Prostate gland (tissue), 2 donors: ENCODE measurements at regions not wholly inside any gene's neighbourhood (a gene's known extent, or its start where the extent isn't known, plus 50 kb on each side); places are given as distances from the start of the nearest gene placed in this dataset.

Experiments
- POLR2A ChIP-seq: fragments of 450-650 bp; IDR thresholded peaks from one replicate; pipeline ENCODE4 v1.6.1; 2016; ENCODE audit warnings: antibody characterized with exemption, mild to moderate bottlenecking
- TF ChIP-seq, protein P1 (sequence below), 4 experiments: fragments of 200-600 bp in 2 of 4; fragments of 450-650 bp in 2 of 4; sonication (generic) in 2 of 4; IDR thresholded peaks; 1 replicate in 3 of 4; 2 replicates in 1 of 4; pipeline ENCODE4 v1.5.1; 2016 to 2019; ENCODE audit warnings: antibody characterized with exemption in 4 of 4, mild to moderate bottlenecking in 2 of 4, moderate library complexity in 2 of 4

DNA sequence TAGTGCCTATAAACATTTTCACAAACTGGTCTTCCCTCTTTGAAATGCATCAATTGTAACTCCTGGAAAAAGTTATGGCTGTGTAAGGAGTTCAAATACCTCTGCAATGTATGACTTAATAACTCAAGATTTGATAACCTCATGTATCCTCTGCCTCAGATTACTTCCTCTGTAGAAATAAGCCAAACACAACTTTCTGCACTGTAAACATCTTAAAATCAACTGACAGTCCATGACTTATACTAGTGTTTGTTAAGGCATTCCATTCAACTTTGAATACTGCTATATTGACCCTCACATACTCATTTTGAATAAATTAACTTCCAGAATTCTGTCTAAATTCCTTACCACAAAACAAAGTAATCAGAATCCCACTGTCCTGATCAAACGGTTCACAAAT lies 256.2 kb upstream of the POU5F2 start:
- TF ChIP-seq, protein P1, sequence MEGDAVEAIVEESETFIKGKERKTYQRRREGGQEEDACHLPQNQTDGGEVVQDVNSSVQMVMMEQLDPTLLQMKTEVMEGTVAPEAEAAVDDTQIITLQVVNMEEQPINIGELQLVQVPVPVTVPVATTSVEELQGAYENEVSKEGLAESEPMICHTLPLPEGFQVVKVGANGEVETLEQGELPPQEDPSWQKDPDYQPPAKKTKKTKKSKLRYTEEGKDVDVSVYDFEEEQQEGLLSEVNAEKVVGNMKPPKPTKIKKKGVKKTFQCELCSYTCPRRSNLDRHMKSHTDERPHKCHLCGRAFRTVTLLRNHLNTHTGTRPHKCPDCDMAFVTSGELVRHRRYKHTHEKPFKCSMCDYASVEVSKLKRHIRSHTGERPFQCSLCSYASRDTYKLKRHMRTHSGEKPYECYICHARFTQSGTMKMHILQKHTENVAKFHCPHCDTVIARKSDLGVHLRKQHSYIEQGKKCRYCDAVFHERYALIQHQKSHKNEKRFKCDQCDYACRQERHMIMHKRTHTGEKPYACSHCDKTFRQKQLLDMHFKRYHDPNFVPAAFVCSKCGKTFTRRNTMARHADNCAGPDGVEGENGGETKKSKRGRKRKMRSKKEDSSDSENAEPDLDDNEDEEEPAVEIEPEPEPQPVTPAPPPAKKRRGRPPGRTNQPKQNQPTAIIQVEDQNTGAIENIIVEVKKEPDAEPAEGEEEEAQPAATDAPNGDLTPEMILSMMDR (IDR thresholded peaks at IDR 0.05): no peak
- no peak for TF ChIP-seq POLR2A
